Neural progenitor cell (in vitro differentiated cells): ENCODE measurements at regions not wholly inside any gene's neighbourhood (a gene's known extent, or its start where the extent isn't known, plus 50 kb on each side); places are given as distances from the start of the nearest gene placed in this dataset.
"Not testable (repeated sequence)": the region's sequence is repeated elsewhere in the genome, so short reads cannot be mapped to it uniquely, and the experiment has no call there.

Experiments used
- DNase-seq: peaks from one replicate; pipeline ENCODE4 v3.0.0-alpha.2; 2016; ENCODE audit warnings: low spot score
- H2AFZ ChIP-seq: fragments of 200-600 bp; sonication (generic); replicated peaks from 2 replicates; pipeline ENCODE4 v1.6.1; 2016; ENCODE audit warnings: antibody characterized with exemption
- H3F3A ChIP-seq: fragments of 200-600 bp; sonication (generic); 2 replicates; pipeline ENCODE4 v1.6.1; 2016; ENCODE audit warnings: antibody characterized with exemption, low read depth
- H3K27ac ChIP-seq: fragments of 200-600 bp; sonication (generic); 2 replicates; pipeline ENCODE4 v1.5.1; 2016; ENCODE audit warnings: mild to moderate bottlenecking
- H3K27me3 ChIP-seq: fragments of 200-600 bp; sonication (generic); 2 replicates; pipeline ENCODE4 v1.6.1; 2016; ENCODE audit warnings: mild to moderate bottlenecking, moderate library complexity
- H3K36me3 ChIP-seq: fragments of 200-600 bp; sonication (generic); 2 replicates; pipeline ENCODE4 v1.5.1; 2016
- H3K4me1 ChIP-seq: fragments of 200-600 bp; sonication (generic); 2 replicates; pipeline ENCODE4 v1.6.1; 2016; ENCODE audit warnings: mixed run types
- H3K4me2 ChIP-seq: fragments of 200-600 bp; sonication (generic); 2 replicates; pipeline ENCODE4 v1.6.1; 2016
- H3K4me3 ChIP-seq: fragments of 200-600 bp; sonication (generic); 2 replicates; pipeline ENCODE4 v1.5.1; 2016
- H3K79me2 ChIP-seq: fragments of 200-600 bp; sonication (generic); 2 replicates; pipeline ENCODE4 v1.6.1; 2016; ENCODE audit warnings: low read depth
- H3K9ac ChIP-seq: fragments of 200-600 bp; sonication (generic); 2 replicates; pipeline ENCODE4 v1.6.1; 2016
- H3K9me3 ChIP-seq: fragments of 200-600 bp; sonication (generic); 2 replicates; pipeline ENCODE4 v1.5.1; 2016; ENCODE audit warnings: low read depth
- H4K20me1 ChIP-seq: fragments of 200-600 bp; sonication (generic); 2 replicates; pipeline ENCODE4 v1.6.1; 2016; ENCODE audit warnings: low read depth
- H3K27ac Mint-ChIP-seq: 3 replicates; pipeline ENCODE4 v1.8.0; 2021; ENCODE audit warnings: mixed read lengths
- H3K27me3 Mint-ChIP-seq: 2 replicates; pipeline ENCODE4 v1.8.0; 2022; ENCODE audit warnings: low read depth, mild to moderate bottlenecking, inconsistent platforms, moderate library complexity, mixed read lengths; ENCODE audit not compliant: insufficient read depth
- H3K36me3 Mint-ChIP-seq: 3 replicates; pipeline ENCODE4 v1.8.0; 2021; ENCODE audit warnings: mixed read lengths
- H3K4me1 Mint-ChIP-seq: 3 replicates; pipeline ENCODE4 v1.8.0; 2021; ENCODE audit warnings: mixed read lengths
- H3K4me3 Mint-ChIP-seq: 3 replicates; pipeline ENCODE4 v1.8.0; 2021; ENCODE audit warnings: mild to moderate bottlenecking, moderate library complexity, mixed read lengths
- H3K9me3 Mint-ChIP-seq: 3 replicates; pipeline ENCODE4 v1.8.0; 2020; ENCODE audit warnings: mixed read lengths
- CTCF ChIP-seq: fragments of 200-600 bp; sonication (generic); IDR thresholded peaks from 2 replicates; pipeline ENCODE4 v1.5.1; 2017; ENCODE audit warnings: antibody characterized with exemption, mild to moderate bottlenecking
- EZH2 ChIP-seq: fragments of 200-600 bp; sonication (generic); IDR thresholded peaks from 2 replicates; pipeline ENCODE4 v1.6.1; 2017; ENCODE audit warnings: antibody characterized with exemption, mild to moderate bottlenecking, moderate library complexity
- EZH2phosphoT487 ChIP-seq: fragments of 200-600 bp; sonication (generic); IDR thresholded peaks from 2 replicates; pipeline ENCODE4 v1.6.1; 2017; ENCODE audit warnings: antibody characterized with exemption

GRCh38 chr17:70584255-70584654 lies 414.9 kb downstream of the KCNJ2 start:
- no peak overlapping the region for H3K4me2 ChIP-seq
- H3K9ac ChIP-seq: no peak overlapping the region
- H3K27ac Mint-ChIP-seq: no peak overlapping the region
- no peaks in the 10 kb centered on the region for H3K27me3 ChIP-seq
- no peak overlapping the region for H3K4me3 Mint-ChIP-seq
- no peak overlapping the region for H3K27ac ChIP-seq
- no peaks in the 10 kb centered on the region for H4K20me1 ChIP-seq
- no peaks in the 10 kb centered on the region for H3K79me2 ChIP-seq
- H3K4me1 Mint-ChIP-seq: peaks cover 6% of the 10 kb centered on the region
- H3K36me3 ChIP-seq: no peaks in the 10 kb centered on the region
- peaks cover 2% of the 10 kb centered on the region for H3K4me1 ChIP-seq
- no peak overlapping the region for H2AFZ ChIP-seq
- H3K36me3 Mint-ChIP-seq: no peaks in the 10 kb centered on the region
- H3K9me3 ChIP-seq: no peaks in the 10 kb centered on the region
- TF ChIP-seq EZH2phosphoT487: no peak
- TF ChIP-seq EZH2: no peak
- TF ChIP-seq CTCF: no peak
- peaks cover 12% of the 10 kb centered on the region for H3K9me3 Mint-ChIP-seq
- H3K4me3 ChIP-seq: no peak overlapping the region
- H3K27me3 Mint-ChIP-seq: no peaks in the 10 kb centered on the region
- DNase-seq: no peak
- H3F3A ChIP-seq: no peaks in the 10 kb centered on the region

- Histone ChIP-seq H4K20me1 (no peaks in the 10 kb centered on the region), H3K79me2 (no peaks in the 10 kb centered on the region), H3K4me2 (no peak overlapping the region), H3K36me3 (no peaks in the 10 kb centered on the region), H3K27ac (no peak overlapping the region), H3K9ac (no peak overlapping the region), H3K4me3 (no peak overlapping the region), H3K9me3 (no peaks in the 10 kb centered on the region), H3F3A (no peaks in the 10 kb centered on the region), H2AFZ (no peak overlapping the region), H3K4me1 (no peaks in the 10 kb centered on the region), H3K27me3 (no peaks in the 10 kb centered on the region)
- H3K27me3 Mint-ChIP-seq: no peaks in the 10 kb centered on the region
- no peak overlapping the region for H3K27ac Mint-ChIP-seq
- no peak for DNase-seq
- no peak for TF ChIP-seq CTCF
- no peak for TF ChIP-seq EZH2phosphoT487
- no peak for TF ChIP-seq EZH2
- H3K9me3 Mint-ChIP-seq: peaks cover 12% of the 10 kb centered on the region
- H3K36me3 Mint-ChIP-seq: no peaks in the 10 kb centered on the region
- peaks cover 2% of the 10 kb centered on the region for H3K4me1 Mint-ChIP-seq
- H3K4me3 Mint-ChIP-seq: no peak overlapping the region
Measured at GRCh38 chr17:70588003-70588402, 418.7 kb downstream of the KCNJ2 start.

GRCh38 chr17:70597774-70598173 lies 428.4 kb downstream of the KCNJ2 start:
- H3K36me3 Mint-ChIP-seq: no peaks in the 10 kb centered on the region
- no peaks in the 10 kb centered on the region for H3K27me3 Mint-ChIP-seq
- H3K9ac ChIP-seq: no peak overlapping the region
- H3K9me3 Mint-ChIP-seq: no peaks in the 10 kb centered on the region
- H3F3A ChIP-seq: peaks cover 4% of the 10 kb centered on the region
- H3K4me1 ChIP-seq: no peaks in the 10 kb centered on the region
- no peaks in the 10 kb centered on the region for H3K36me3 ChIP-seq
- H3K79me2 ChIP-seq: no peaks in the 10 kb centered on the region
- H3K27me3 ChIP-seq: no peaks in the 10 kb centered on the region
- H3K4me2 ChIP-seq: no peak overlapping the region
- H3K4me1 Mint-ChIP-seq: no peaks in the 10 kb centered on the region
- no peak overlapping the region for H3K4me3 ChIP-seq
- H2AFZ ChIP-seq: no peak overlapping the region
- H3K27ac ChIP-seq: no peak overlapping the region
- TF ChIP-seq CTCF: no peak
- no peak for TF ChIP-seq EZH2phosphoT487
- no peak for TF ChIP-seq EZH2
- DNase-seq: no peak
- no peaks in the 10 kb centered on the region for H4K20me1 ChIP-seq
- H3K9me3 ChIP-seq: no peaks in the 10 kb centered on the region
- no peak overlapping the region for H3K27ac Mint-ChIP-seq
- H3K4me3 Mint-ChIP-seq: no peak overlapping the region

GRCh38 chr17:70599198-70599597 lies 429.9 kb downstream of the KCNJ2 start:
- Mint-ChIP-seq H3K4me1 (no peaks in the 10 kb centered on the region), H3K4me3 (no peak overlapping the region), H3K27me3 (no peaks in the 10 kb centered on the region), H3K36me3 (no peaks in the 10 kb centered on the region), H3K27ac (no peak overlapping the region), H3K9me3 (no peaks in the 10 kb centered on the region)
- H3K9ac ChIP-seq: no peak overlapping the region
- H3K27ac ChIP-seq: no peak overlapping the region
- H4K20me1 ChIP-seq: no peaks in the 10 kb centered on the region
- no peak overlapping the region for H3K4me2 ChIP-seq
- H3F3A ChIP-seq: peaks cover 3% of the 10 kb centered on the region
- H2AFZ ChIP-seq: no peak overlapping the region
- TF ChIP-seq CTCF (no peak), EZH2 (no peak), EZH2phosphoT487 (no peak)
- H3K4me3 ChIP-seq: no peak overlapping the region
- no peaks in the 10 kb centered on the region for H3K4me1 ChIP-seq
- H3K27me3 ChIP-seq: no peaks in the 10 kb centered on the region
- H3K79me2 ChIP-seq: no peaks in the 10 kb centered on the region
- H3K36me3 ChIP-seq: no peaks in the 10 kb centered on the region
- no peak for DNase-seq
- no peaks in the 10 kb centered on the region for H3K9me3 ChIP-seq

- H3K79me2 ChIP-seq, H3K9ac ChIP-seq, H3F3A ChIP-seq, H3K36me3 ChIP-seq, H2AFZ ChIP-seq, H3K4me1 ChIP-seq, H3K27me3 Mint-ChIP-seq, H3K9me3 ChIP-seq, H3K36me3 Mint-ChIP-seq, H4K20me1 ChIP-seq, H3K9me3 Mint-ChIP-seq, H3K27ac Mint-ChIP-seq, H3K27ac ChIP-seq, H3K27me3 ChIP-seq, H3K4me1 Mint-ChIP-seq, H3K4me3 Mint-ChIP-seq, H3K4me2 ChIP-seq, H3K4me3 ChIP-seq, DNase-seq: not testable (repeated sequence)
Measured at GRCh38 chr17:70599945-70600344, 430.6 kb downstream of the KCNJ2 start.
